GM23338 (cell line): ENCODE measurements at regions not wholly inside any gene's neighbourhood (a gene's known extent, or its start where the extent isn't known, plus 50 kb on each side); places are given as distances from the start of the nearest gene placed in this dataset.

Experiments used
- ATAC-seq: fragments of 200-7000 bp; cut with Tn5 transposase; 3 replicates; pipeline ENCODE4 v1.9.1; 2020
- DNase-seq: peaks from one replicate; pipeline ENCODE4 v3.0.0-alpha.2; 2015; ENCODE audit warnings: low spot score
- H2AFZ ChIP-seq: fragments of 200-600 bp; sonication (generic); 2 replicates; pipeline ENCODE4 v1.8.0; 2016; ENCODE audit warnings: antibody characterized with exemption, mild to moderate bottlenecking, moderate library complexity
- H3F3A ChIP-seq: fragments of 200-600 bp; sonication (generic); replicated peaks from 2 replicates; pipeline ENCODE4 v1.8.0; 2017; ENCODE audit warnings: antibody characterized with exemption, mixed run types, low read depth
- H3K27ac ChIP-seq: fragments of 200-600 bp; sonication (generic); 2 replicates; pipeline ENCODE4 v1.6.1; 2016; ENCODE audit warnings: low read depth
- H3K27me3 ChIP-seq: fragments of 200-600 bp; sonication (generic); 2 replicates; pipeline ENCODE4 v1.8.0; 2016; ENCODE audit warnings: mild to moderate bottlenecking, mixed run types, moderate library complexity; ENCODE audit not compliant: insufficient read depth
- H3K36me3 ChIP-seq: fragments of 200-600 bp; sonication (generic); 2 replicates; pipeline ENCODE4 v1.8.0; 2016; ENCODE audit warnings: mild to moderate bottlenecking; ENCODE audit not compliant: insufficient read depth
- H3K4me1 ChIP-seq: fragments of 200-600 bp; sonication (generic); 2 replicates; pipeline ENCODE4 v1.8.0; 2016; ENCODE audit warnings: mild to moderate bottlenecking, moderate library complexity; ENCODE audit not compliant: insufficient read depth
- H3K4me2 ChIP-seq: fragments of 200-600 bp; sonication (generic); 2 replicates; pipeline ENCODE4 v1.7.1; 2017; ENCODE audit warnings: mixed run types
- H3K4me3 ChIP-seq: fragments of 200-600 bp; sonication (generic); 2 replicates; pipeline ENCODE4 v1.6.1; 2016; ENCODE audit warnings: mixed run types
- H3K79me2 ChIP-seq: fragments of 200-600 bp; sonication (generic); replicated peaks from 2 replicates; pipeline ENCODE4 v1.8.0; 2017; ENCODE audit warnings: mild to moderate bottlenecking; ENCODE audit not compliant: insufficient read depth
- H3K9me2 ChIP-seq: fragments of 200-600 bp; sonication (generic); 2 replicates; pipeline ENCODE4 v1.8.0; 2017; ENCODE audit not compliant: insufficient read depth
- H4K20me1 ChIP-seq: fragments of 200-600 bp; sonication (generic); replicated peaks from 2 replicates; pipeline ENCODE4 v1.8.0; 2017; ENCODE audit warnings: mild to moderate bottlenecking; ENCODE audit not compliant: insufficient read depth
- H3K27ac Mint-ChIP-seq: 2 replicates; pipeline ENCODE4 v1.8.0; 2020; ENCODE audit warnings: inconsistent platforms, mild to moderate bottlenecking, moderate library complexity, mixed read lengths
- H3K27me3 Mint-ChIP-seq: 3 replicates; pipeline ENCODE4 v1.8.0; 2022; ENCODE audit warnings: low read depth, mild to moderate bottlenecking, moderate library complexity, mixed read lengths, inconsistent platforms; ENCODE audit not compliant: insufficient read depth, poor library complexity
- H3K36me3 Mint-ChIP-seq: 3 replicates; pipeline ENCODE4 v1.8.0; 2021; ENCODE audit warnings: low read depth, mild to moderate bottlenecking, inconsistent platforms, moderate library complexity, mixed read lengths
- H3K4me1 Mint-ChIP-seq: 3 replicates; pipeline ENCODE4 v1.8.0; 2020; ENCODE audit warnings: mild to moderate bottlenecking, inconsistent platforms, mixed read lengths
- H3K4me3 Mint-ChIP-seq: 3 replicates; pipeline ENCODE4 v1.8.0; 2021; ENCODE audit warnings: moderate library complexity, mild to moderate bottlenecking, inconsistent platforms, mixed read lengths
- H3K9me3 Mint-ChIP-seq: 3 replicates; pipeline ENCODE4 v1.8.0; 2020; ENCODE audit warnings: moderate library complexity, mild to moderate bottlenecking, inconsistent platforms, mixed read lengths
- CREB1 ChIP-seq: fragments of 250-450 bp; sonication (Bioruptor Pico); IDR thresholded peaks from 2 replicates; pipeline ENCODE4 v1.5.0; 2020; ENCODE audit warnings: low read depth, mild to moderate bottlenecking, moderate library complexity
- EZH2 ChIP-seq: fragments of 200-600 bp; sonication (generic); IDR thresholded peaks from one replicate; pipeline ENCODE4 v1.8.0; 2017; ENCODE audit warnings: antibody characterized with exemption, mild to moderate bottlenecking, low read depth; ENCODE audit not compliant: unreplicated experiment
- EZH2phosphoT487 ChIP-seq: fragments of 200-600 bp; sonication (generic); IDR thresholded peaks from one replicate; pipeline ENCODE4 v1.8.1; 2018; ENCODE audit warnings: antibody characterized with exemption; ENCODE audit not compliant: unreplicated experiment
- JUNB ChIP-seq: IDR thresholded peaks from one replicate; pipeline ENCODE4 v1.6.1; 2016; ENCODE audit warnings: antibody characterized with exemption; ENCODE audit not compliant: unreplicated experiment
- NANOG ChIP-seq: IDR thresholded peaks from 2 replicates; pipeline ENCODE4 v1.6.1; 2016; ENCODE audit warnings: antibody characterized with exemption, borderline replicate concordance
- POLR2AphosphoS5 ChIP-seq: IDR thresholded peaks from 2 replicates; pipeline ENCODE4 v1.6.1; 2016; ENCODE audit warnings: antibody characterized with exemption, low read depth
- STAT1 ChIP-seq: IDR thresholded peaks from one replicate; pipeline ENCODE4 v1.6.1; 2016; ENCODE audit warnings: antibody characterized with exemption; ENCODE audit not compliant: unreplicated experiment
- ZNF114 ChIP-seq: fragments of 250-450 bp; sonication (Bioruptor Pico); IDR thresholded peaks from 2 replicates; pipeline ENCODE4 v1.5.0; 2020; ENCODE audit warnings: mild to moderate bottlenecking, moderate library complexity
- ZNF331 ChIP-seq: fragments of 250-450 bp; sonication (Bioruptor Pico); IDR thresholded peaks from 2 replicates; pipeline ENCODE4 v1.5.0; 2020; ENCODE audit warnings: low read depth, mild to moderate bottlenecking, moderate library complexity
- TF ChIP-seq, protein P1 (sequence below): fragments of 250-450 bp; sonication (Bioruptor Pico); IDR thresholded peaks from 2 replicates; pipeline ENCODE4 v1.5.0; 2020; ENCODE audit warnings: mild to moderate bottlenecking, moderate library complexity
- TF ChIP-seq, protein P2 (sequence below): IDR thresholded peaks from one replicate; pipeline ENCODE4 v1.6.1; 2018; ENCODE audit warnings: antibody characterized with exemption; ENCODE audit not compliant: unreplicated experiment
- TF ChIP-seq, protein P3 (sequence below): IDR thresholded peaks from 2 replicates; pipeline ENCODE4 v1.6.1; 2016; ENCODE audit warnings: antibody characterized with exemption
- TF ChIP-seq, protein P4 (sequence below), 2 experiments: fragments of 200-600 bp in 1 of 2; sonication (generic) in 1 of 2; conservative IDR thresholded peaks; 2 replicates each; pipeline versions ENCODE4 v1.5.1 to v1.6.1; 2016 to 2017; ENCODE audit warnings: antibody characterized with exemption in 2 of 2, low read depth in 2 of 2, mild to moderate bottlenecking in 2 of 2, moderate library complexity in 1 of 2

DNA sequence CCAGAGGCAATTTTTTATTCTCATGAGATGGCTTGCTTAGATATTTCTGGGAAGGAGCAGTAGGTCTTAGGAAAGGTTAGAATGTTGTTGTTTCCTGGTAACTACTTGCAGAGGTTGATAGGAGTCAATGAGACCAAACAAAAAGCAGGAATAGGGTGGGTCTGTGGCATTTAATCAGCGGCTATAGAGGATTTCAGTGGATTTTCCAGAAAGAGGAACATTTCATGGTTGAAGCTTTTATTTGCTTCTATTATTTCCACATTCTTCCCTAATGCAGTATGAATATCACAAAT is 111.3 kb upstream of the PALMD start:
- TF ChIP-seq, protein P1, sequence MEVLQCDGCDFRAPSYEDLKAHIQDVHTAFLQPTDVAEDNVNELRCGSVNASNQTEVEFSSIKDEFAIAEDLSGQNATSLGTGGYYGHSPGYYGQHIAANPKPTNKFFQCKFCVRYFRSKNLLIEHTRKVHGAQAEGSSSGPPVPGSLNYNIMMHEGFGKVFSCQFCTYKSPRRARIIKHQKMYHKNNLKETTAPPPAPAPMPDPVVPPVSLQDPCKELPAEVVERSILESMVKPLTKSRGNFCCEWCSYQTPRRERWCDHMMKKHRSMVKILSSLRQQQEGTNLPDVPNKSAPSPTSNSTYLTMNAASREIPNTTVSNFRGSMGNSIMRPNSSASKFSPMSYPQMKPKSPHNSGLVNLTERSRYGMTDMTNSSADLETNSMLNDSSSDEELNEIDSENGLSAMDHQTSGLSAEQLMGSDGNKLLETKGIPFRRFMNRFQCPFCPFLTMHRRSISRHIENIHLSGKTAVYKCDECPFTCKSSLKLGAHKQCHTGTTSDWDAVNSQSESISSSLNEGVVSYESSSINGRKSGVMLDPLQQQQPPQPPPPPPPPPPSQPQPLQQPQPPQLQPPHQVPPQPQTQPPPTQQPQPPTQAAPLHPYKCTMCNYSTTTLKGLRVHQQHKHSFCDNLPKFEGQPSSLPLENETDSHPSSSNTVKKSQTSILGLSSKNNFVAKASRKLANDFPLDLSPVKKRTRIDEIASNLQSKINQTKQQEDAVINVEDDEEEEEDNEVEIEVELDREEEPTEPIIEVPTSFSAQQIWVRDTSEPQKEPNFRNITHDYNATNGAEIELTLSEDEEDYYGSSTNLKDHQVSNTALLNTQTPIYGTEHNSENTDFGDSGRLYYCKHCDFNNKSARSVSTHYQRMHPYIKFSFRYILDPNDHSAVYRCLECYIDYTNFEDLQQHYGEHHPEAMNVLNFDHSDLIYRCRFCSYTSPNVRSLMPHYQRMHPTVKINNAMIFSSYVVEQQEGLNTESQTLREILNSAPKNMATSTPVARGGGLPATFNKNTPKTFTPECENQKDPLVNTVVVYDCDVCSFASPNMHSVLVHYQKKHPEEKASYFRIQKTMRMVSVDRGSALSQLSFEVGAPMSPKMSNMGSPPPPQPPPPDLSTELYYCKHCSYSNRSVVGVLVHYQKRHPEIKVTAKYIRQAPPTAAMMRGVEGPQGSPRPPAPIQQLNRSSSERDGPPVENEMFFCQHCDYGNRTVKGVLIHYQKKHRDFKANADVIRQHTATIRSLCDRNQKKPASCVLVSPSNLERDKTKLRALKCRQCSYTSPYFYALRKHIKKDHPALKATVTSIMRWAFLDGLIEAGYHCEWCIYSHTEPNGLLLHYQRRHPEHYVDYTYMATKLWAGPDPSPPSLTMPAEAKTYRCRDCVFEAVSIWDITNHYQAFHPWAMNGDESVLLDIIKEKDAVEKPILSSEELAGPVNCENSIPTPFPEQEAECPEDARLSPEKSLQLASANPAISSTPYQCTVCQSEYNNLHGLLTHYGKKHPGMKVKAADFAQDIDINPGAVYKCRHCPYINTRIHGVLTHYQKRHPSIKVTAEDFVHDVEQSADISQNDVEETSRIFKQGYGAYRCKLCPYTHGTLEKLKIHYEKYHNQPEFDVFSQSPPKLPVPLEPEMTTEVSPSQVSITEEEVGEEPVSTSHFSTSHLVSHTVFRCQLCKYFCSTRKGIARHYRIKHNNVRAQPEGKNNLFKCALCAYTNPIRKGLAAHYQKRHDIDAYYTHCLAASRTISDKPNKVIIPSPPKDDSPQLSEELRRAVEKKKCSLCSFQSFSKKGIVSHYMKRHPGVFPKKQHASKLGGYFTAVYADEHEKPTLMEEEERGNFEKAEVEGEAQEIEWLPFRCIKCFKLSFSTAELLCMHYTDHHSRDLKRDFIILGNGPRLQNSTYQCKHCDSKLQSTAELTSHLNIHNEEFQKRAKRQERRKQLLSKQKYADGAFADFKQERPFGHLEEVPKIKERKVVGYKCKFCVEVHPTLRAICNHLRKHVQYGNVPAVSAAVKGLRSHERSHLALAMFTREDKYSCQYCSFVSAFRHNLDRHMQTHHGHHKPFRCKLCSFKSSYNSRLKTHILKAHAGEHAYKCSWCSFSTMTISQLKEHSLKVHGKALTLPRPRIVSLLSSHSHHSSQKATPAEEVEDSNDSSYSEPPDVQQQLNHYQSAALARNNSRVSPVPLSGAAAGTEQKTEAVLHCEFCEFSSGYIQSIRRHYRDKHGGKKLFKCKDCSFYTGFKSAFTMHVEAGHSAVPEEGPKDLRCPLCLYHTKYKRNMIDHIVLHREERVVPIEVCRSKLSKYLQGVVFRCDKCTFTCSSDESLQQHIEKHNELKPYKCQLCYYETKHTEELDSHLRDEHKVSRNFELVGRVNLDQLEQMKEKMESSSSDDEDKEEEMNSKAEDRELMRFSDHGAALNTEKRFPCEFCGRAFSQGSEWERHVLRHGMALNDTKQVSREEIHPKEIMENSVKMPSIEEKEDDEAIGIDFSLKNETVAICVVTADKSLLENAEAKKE (CRISPR knock-in tag), result no peak
- TF ChIP-seq CREB1 (CRISPR knock-in tag), result no peak
- no peak for TF ChIP-seq NANOG
- TF ChIP-seq ZNF114 (CRISPR knock-in tag), result no peak
- TF ChIP-seq, protein P2, sequence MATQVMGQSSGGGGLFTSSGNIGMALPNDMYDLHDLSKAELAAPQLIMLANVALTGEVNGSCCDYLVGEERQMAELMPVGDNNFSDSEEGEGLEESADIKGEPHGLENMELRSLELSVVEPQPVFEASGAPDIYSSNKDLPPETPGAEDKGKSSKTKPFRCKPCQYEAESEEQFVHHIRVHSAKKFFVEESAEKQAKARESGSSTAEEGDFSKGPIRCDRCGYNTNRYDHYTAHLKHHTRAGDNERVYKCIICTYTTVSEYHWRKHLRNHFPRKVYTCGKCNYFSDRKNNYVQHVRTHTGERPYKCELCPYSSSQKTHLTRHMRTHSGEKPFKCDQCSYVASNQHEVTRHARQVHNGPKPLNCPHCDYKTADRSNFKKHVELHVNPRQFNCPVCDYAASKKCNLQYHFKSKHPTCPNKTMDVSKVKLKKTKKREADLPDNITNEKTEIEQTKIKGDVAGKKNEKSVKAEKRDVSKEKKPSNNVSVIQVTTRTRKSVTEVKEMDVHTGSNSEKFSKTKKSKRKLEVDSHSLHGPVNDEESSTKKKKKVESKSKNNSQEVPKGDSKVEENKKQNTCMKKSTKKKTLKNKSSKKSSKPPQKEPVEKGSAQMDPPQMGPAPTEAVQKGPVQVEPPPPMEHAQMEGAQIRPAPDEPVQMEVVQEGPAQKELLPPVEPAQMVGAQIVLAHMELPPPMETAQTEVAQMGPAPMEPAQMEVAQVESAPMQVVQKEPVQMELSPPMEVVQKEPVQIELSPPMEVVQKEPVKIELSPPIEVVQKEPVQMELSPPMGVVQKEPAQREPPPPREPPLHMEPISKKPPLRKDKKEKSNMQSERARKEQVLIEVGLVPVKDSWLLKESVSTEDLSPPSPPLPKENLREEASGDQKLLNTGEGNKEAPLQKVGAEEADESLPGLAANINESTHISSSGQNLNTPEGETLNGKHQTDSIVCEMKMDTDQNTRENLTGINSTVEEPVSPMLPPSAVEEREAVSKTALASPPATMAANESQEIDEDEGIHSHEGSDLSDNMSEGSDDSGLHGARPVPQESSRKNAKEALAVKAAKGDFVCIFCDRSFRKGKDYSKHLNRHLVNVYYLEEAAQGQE, result no peak
- TF ChIP-seq, protein P3, sequence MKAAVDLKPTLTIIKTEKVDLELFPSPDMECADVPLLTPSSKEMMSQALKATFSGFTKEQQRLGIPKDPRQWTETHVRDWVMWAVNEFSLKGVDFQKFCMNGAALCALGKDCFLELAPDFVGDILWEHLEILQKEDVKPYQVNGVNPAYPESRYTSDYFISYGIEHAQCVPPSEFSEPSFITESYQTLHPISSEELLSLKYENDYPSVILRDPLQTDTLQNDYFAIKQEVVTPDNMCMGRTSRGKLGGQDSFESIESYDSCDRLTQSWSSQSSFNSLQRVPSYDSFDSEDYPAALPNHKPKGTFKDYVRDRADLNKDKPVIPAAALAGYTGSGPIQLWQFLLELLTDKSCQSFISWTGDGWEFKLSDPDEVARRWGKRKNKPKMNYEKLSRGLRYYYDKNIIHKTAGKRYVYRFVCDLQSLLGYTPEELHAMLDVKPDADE, result no peak
- TF ChIP-seq EZH2phosphoT487, result no peak
- TF ChIP-seq, protein P4, sequence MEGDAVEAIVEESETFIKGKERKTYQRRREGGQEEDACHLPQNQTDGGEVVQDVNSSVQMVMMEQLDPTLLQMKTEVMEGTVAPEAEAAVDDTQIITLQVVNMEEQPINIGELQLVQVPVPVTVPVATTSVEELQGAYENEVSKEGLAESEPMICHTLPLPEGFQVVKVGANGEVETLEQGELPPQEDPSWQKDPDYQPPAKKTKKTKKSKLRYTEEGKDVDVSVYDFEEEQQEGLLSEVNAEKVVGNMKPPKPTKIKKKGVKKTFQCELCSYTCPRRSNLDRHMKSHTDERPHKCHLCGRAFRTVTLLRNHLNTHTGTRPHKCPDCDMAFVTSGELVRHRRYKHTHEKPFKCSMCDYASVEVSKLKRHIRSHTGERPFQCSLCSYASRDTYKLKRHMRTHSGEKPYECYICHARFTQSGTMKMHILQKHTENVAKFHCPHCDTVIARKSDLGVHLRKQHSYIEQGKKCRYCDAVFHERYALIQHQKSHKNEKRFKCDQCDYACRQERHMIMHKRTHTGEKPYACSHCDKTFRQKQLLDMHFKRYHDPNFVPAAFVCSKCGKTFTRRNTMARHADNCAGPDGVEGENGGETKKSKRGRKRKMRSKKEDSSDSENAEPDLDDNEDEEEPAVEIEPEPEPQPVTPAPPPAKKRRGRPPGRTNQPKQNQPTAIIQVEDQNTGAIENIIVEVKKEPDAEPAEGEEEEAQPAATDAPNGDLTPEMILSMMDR (conservative IDR thresholded peaks at IDR 0.05; ENCODE audit: low read depth in 2 of 2), result no peak
- no peak for TF ChIP-seq EZH2
- TF ChIP-seq POLR2AphosphoS5, result no peak
- no peak for TF ChIP-seq JUNB
- no peak for TF ChIP-seq ZNF331
- TF ChIP-seq STAT1, result no peak
- 0 out of 2 replicates have a peak, but pooled peaks cover 5% of the 10 kb centered on the region for H3K9me2 ChIP-seq

More for the DNA sequence above, 111.3 kb upstream of the PALMD start:
- Mint-ChIP-seq H3K4me1 (peaks cover 26% of the 10 kb centered on the region), H3K27ac (no peak overlapping the region; the same call in 1 of the 2 replicates), H3K9me3 (no peaks in the 10 kb centered on the region), H3K27me3 (no peaks in the 10 kb centered on the region), H3K4me3 (no peak overlapping the region), H3K36me3 (no peaks in the 10 kb centered on the region)
- no peaks in the 10 kb centered on the region for H3K27me3 ChIP-seq
- H3K4me1 ChIP-seq, result peaks cover 26% of the 10 kb centered on the region
- H3K4me3 ChIP-seq, result no peak overlapping the region
- 0 out of 2 replicates have a peak overlapping the region, but pooled peaks have one; percentile 21 for H3K4me2 ChIP-seq
- ATAC-seq (no peak), DNase-seq (no peak)
- H4K20me1 ChIP-seq, result no peaks in the 10 kb centered on the region
- no peaks in the 10 kb centered on the region for H3K36me3 ChIP-seq
- H3K27ac ChIP-seq, result no peak overlapping the region
- H3F3A ChIP-seq, result no peaks in the 10 kb centered on the region
- no peaks in the 10 kb centered on the region for H3K79me2 ChIP-seq
- peak overlapping the region; percentile 28; the same call in 1 of the 2 replicates for H2AFZ ChIP-seq
